C4-2B (cell line): ENCODE measurements at regions not wholly inside any gene's neighbourhood (a gene's known extent, or its start where the extent isn't known, plus 50 kb on each side); places are given as distances from the start of the nearest gene placed in this dataset.

ENCODE experiments used
- H3K27ac ChIP-seq: fragments of 450-650 bp; 2 replicates; pipeline ENCODE4 v1.5.1; 2017
- ZFX ChIP-seq: fragments of 450-650 bp; IDR thresholded peaks from 2 replicates; pipeline ENCODE4 v1.6.1; 2017
- TF ChIP-seq, protein P1 (sequence below): fragments of 450-650 bp; conservative IDR thresholded peaks from 2 replicates; pipeline ENCODE4 v1.5.1; 2017; ENCODE audit warnings: mild to moderate bottlenecking

DNA sequence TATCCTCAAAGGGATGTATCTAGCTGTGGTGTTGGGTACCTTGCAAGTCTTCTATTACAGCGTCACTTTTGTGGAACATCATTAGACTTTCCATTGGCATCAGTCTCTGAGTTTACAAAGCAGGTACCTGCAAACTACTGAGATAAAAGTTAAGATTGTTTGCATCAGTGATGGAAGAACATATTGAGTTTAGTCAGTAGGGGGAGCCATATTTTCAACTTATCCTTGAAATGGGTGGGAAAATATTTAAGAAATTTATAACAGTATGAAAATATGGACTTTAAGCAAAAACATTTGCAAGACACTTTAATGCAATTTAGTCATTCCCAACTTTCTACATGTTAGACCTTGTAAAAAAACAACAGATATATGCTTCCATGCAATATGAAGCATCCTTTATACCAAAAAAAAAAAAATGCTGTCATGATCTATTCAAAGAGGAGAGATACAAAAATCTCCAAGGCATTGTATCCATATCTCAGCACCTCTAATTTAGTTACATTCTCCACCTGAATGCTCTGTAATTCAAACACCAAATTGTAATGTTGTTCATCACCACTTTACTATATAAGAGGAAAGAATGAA, 98.6 kb upstream of the ADAMTS19 start:
- TF ChIP-seq, protein P1, sequence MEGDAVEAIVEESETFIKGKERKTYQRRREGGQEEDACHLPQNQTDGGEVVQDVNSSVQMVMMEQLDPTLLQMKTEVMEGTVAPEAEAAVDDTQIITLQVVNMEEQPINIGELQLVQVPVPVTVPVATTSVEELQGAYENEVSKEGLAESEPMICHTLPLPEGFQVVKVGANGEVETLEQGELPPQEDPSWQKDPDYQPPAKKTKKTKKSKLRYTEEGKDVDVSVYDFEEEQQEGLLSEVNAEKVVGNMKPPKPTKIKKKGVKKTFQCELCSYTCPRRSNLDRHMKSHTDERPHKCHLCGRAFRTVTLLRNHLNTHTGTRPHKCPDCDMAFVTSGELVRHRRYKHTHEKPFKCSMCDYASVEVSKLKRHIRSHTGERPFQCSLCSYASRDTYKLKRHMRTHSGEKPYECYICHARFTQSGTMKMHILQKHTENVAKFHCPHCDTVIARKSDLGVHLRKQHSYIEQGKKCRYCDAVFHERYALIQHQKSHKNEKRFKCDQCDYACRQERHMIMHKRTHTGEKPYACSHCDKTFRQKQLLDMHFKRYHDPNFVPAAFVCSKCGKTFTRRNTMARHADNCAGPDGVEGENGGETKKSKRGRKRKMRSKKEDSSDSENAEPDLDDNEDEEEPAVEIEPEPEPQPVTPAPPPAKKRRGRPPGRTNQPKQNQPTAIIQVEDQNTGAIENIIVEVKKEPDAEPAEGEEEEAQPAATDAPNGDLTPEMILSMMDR, result peak; percentile 64
- TF ChIP-seq ZFX, result no peak
- H3K27ac ChIP-seq, result no peak overlapping the region

- no peak overlapping the region for H3K27ac ChIP-seq
- no peak for TF ChIP-seq ZFX
- TF ChIP-seq, protein P1, result no peak
Observed at GRCh38 chr5:129362456-129362855, 97.6 kb upstream of the ADAMTS19 start.

- TF ChIP-seq, protein P1, result no peak
- TF ChIP-seq ZFX, result no peak
- no peak overlapping the region for H3K27ac ChIP-seq
Observed at GRCh38 chr5:129363991-129364390, 96.1 kb upstream of the ADAMTS19 start.

DNA sequence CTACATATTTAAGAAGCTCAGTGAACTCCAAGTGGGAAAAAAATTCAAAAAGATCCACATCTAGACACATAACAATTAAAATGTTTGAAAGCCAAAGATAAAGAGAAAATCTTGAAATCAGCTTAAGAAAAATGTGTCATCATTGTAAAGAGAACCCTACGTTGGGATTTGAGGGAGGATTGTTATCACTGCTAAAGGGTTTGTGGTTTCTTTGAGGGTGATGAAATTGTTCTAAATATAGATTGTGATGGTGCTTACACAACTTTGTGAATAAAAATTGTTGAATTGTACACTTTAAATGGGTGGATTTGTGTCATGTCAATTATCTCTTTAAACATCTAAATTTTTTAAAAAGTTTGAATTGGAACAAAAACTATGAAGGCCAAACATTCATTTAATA, 92.2 kb upstream of the ADAMTS19 start:
- TF ChIP-seq, protein P1, result no peak
- no peak for TF ChIP-seq ZFX
- no peak overlapping the region for H3K27ac ChIP-seq

- TF ChIP-seq ZFX, result no peak
- TF ChIP-seq, protein P1, result no peak
- no peak overlapping the region for H3K27ac ChIP-seq
Observed at GRCh38 chr5:129372025-129372424, 88.1 kb upstream of the ADAMTS19 start.

DNA sequence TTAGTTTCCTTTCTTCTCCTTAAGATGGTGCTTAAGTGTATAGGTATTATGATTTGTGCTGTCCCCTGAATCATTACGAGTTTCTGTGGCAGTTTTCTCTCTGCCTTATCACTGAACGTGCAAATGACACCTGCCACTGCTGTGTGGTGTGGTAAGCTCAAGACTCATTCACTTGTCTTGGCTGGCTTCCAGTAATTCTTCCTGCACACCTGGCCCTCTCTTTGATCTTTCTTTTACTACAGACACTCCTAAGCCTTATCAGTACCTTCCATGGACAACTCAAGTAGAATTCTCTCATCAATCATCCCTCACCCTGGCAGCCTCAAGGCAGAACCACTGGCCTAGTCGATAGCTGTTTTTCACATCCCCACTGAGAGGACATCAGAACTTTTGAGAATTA, 82.6 kb upstream of the ADAMTS19 start:
- no peak overlapping the region for H3K27ac ChIP-seq
- TF ChIP-seq, protein P1, result no peak
- no peak for TF ChIP-seq ZFX

DNA sequence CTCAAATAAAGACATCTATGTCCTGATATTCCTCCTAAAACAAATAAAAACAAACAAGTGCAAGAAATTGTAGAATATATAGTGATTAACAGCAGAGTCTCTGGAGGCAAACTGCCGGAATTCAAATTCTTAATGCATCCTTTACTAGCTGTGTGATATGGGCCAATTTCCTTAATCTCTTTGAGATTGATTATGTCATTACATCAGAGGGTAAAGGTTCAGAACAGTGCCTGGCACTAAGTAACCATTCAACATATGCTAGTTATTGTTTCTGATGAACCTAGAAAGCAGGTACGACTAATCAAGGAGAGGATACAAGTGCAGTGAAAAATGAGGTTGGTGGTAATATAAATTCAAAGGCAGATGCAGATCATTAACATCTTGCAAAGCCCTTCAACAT, 81.1 kb upstream of the ADAMTS19 start:
- H3K27ac ChIP-seq, result no peak overlapping the region

More for the DNA sequence above, 81.1 kb upstream of the ADAMTS19 start:
- TF ChIP-seq, protein P1, result no peak
- TF ChIP-seq ZFX, result no peak
